Left lung (tissue), 4 donors: ENCODE measurements at regions not wholly inside any gene's neighbourhood (a gene's known extent, or its start where the extent isn't known, plus 50 kb on each side); places are given as distances from the start of the nearest gene placed in this dataset.

Experiments
- ATAC-seq: fragments of 200-7000 bp; cut with Tn5 transposase; one replicate; pipeline ENCODE4 v1.9.1; 2020; ENCODE audit warnings: moderate library complexity
- DNase-seq, 4 donors: peaks; one replicate each; pipeline ENCODE4 v3.0.0-alpha.2; 2013 to 2020
- H3K27ac ChIP-seq, 2 donors: fragments of 200-600 bp; sonication (generic) in 1 of 2; one replicate each; pipeline versions ENCODE4 v1.5.0 to v1.8.0; 2020 to 2021
- H3K27me3 ChIP-seq, 2 donors: fragments of 200-600 bp; sonication (generic) in 1 of 2; one replicate each; pipeline versions ENCODE4 v1.5.0 to v1.8.0; 2020 to 2021
- H3K36me3 ChIP-seq, 2 donors: fragments of 200-600 bp; sonication (generic) in 1 of 2; one replicate each; pipeline versions ENCODE4 v1.5.0 to v1.8.0; 2020 to 2021
- H3K4me1 ChIP-seq, 2 donors: fragments of 200-600 bp; one replicate each; pipeline ENCODE4 v1.8.0; 2021
- H3K4me3 ChIP-seq, 2 donors: fragments of 200-600 bp; sonication (generic) in 1 of 2; one replicate each; pipeline versions ENCODE4 v1.5.0 to v1.8.0; 2020 to 2021; ENCODE audit warnings: mild to moderate bottlenecking in 1 of 2
- H3K9me3 ChIP-seq, 2 donors: fragments of 200-600 bp; sonication (generic) in 1 of 2; one replicate each; pipeline versions ENCODE4 v1.5.0 to v1.8.0; 2020 to 2021
- intact Hi-C, 2 donors: fragments of 100-400 bp; cut with DNase I; formaldehyde crosslinking; loops; one replicate each; pipeline versions ENCODE4 v1.11.2 to v1.14.2; 2022
- TF ChIP-seq, protein P1 (sequence below), 2 donors: fragments of 200-600 bp; sonication (generic) in 1 of 2; IDR thresholded peaks; one replicate each; pipeline versions ENCODE4 v1.5.0 to v1.8.0; 2021; ENCODE audit warnings: antibody characterized with exemption in 2 of 2
- donor health status: DM: no; HTN: yes; CAD: no.
- donor health status: DM: no; HTN: no; CAD: no.

DNA sequence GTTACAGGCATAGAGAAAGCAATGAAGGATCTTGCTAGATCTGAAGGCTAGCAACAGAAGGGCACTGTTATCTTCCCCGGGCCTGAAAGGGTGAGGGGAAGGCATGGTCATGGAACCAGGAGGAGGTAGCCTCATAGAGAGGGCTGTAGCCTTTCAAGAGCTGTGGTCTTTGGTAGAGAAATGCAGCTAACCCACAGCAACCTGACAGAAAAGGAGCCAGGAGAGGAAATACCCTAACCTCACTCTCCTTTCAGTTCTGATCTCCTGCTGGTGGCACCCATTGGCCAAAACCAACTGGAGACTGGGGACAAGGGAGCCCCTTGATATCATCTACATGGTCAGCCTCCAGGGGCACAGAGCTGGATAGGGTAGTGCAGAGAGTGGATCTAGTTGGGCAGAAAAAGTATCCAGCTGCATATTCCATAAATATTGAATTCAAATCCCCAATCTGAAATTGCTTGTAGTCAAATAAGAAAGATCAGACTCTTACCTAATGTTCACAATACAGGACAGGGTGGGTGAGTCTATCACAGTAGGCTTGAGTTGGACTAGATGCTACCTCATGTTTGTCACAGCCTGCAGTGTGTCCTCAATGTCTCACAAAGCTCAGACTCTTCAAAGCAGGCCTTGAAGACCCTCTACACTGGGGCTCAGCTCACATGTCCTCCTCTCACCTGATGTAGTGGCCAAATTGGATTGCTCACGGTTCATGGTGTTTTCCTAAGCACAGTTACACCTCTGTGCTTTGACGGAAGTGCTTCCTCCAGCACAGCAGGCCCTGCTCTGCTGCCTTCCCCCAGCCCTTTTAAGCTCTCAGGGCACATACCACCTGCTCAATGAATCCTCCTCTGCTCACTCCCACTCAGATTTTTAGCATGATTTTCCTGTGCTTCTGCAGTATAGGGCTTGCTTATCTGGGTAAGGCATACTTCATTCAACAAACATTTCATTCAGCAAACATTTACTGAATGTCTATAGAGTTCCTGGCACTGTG is 74.1 kb upstream of the JUN start:
- Histone ChIP-seq H3K36me3 (no peaks in the 10 kb centered on the region), H3K27me3 (no peaks in the 10 kb centered on the region), H3K9me3 (no peaks in the 10 kb centered on the region), H3K4me1 (peaks cover 11 to 14% of the 10 kb centered on the region in 2 donors), H3K4me3 (no peak overlapping the region), H3K27ac (peak overlapping the region in 1 of 2 donors; percentile 6)
- ATAC-seq (peak; percentile 65), DNase-seq (no peak)
- TF ChIP-seq, protein P1, sequence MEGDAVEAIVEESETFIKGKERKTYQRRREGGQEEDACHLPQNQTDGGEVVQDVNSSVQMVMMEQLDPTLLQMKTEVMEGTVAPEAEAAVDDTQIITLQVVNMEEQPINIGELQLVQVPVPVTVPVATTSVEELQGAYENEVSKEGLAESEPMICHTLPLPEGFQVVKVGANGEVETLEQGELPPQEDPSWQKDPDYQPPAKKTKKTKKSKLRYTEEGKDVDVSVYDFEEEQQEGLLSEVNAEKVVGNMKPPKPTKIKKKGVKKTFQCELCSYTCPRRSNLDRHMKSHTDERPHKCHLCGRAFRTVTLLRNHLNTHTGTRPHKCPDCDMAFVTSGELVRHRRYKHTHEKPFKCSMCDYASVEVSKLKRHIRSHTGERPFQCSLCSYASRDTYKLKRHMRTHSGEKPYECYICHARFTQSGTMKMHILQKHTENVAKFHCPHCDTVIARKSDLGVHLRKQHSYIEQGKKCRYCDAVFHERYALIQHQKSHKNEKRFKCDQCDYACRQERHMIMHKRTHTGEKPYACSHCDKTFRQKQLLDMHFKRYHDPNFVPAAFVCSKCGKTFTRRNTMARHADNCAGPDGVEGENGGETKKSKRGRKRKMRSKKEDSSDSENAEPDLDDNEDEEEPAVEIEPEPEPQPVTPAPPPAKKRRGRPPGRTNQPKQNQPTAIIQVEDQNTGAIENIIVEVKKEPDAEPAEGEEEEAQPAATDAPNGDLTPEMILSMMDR (IDR thresholded peaks at IDR 0.05), result no peak
- intact Hi-C loops, result no loop called here

DNA sequence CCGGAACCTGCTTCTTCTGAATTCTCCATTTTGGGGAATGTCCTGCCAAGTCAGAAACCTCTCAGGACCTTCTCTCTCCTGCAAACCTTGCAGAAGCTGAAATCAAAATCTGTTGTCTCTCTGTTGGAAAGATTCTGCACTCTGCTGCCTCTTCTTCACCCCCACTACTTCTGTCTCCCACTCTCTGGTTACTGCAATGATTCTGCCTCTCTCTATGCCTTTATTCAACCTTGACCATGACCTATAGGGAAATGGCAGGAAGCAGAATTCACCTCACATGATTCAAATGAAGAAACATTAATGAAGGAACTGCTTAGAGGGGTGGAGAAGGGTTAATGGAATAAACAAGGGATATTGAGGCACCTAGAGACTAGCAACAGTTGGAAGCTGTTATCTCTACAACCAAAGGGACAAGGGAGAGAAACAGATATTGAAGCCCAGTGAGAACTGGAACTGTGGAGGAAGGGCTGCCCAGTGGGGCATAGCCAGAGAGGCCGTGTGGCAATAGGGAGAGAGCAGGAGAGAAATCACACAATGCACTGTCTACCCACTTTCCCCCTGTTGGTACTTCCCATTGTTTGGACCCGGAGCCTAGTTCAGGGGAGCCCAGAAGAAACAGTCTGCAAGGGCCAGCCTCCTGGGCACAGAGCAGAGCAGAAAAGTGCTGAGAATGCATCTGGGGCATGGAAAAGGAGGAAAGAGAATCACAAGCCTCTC is 76.1 kb upstream of the JUN start:
- no peak overlapping the region for H3K27ac ChIP-seq
- peaks cover 2 to 5% of the 10 kb centered on the region in 2 donors for H3K4me1 ChIP-seq
- no peak for DNase-seq
- ATAC-seq, result no peak
- no peak overlapping the region for H3K4me3 ChIP-seq
- no peaks in the 10 kb centered on the region for H3K36me3 ChIP-seq
- intact Hi-C loops, result no loop called here
- no peaks in the 10 kb centered on the region for H3K9me3 ChIP-seq
- H3K27me3 ChIP-seq, result no peaks in the 10 kb centered on the region
- TF ChIP-seq, protein P1 (IDR thresholded peaks at IDR 0.05), result no peak

DNA sequence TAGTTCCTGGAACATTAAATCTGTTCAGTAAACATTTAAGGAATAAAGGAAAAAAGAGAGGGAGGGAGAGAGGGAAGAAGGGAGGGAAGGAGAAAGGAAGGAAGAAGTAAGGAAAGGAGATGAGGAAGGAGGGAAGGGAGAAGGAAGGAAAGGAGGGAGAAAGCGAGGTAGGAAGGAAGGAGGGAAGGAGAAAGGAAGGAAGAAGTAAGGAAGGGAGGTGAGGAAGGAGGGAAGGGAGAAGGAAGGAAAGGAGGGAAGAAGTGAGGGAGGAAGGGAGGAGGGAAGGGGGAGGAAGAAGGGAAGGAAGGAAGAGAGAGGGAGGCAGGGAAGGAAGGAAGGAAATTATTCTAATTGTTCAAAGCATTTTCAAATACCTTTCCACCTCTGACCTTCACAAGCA is 77.2 kb upstream of the JUN start:
- H3K36me3 ChIP-seq, result no peaks in the 10 kb centered on the region
- H3K9me3 ChIP-seq, result no peaks in the 10 kb centered on the region
- ATAC-seq, result no peak
- no peaks in the 10 kb centered on the region for H3K27me3 ChIP-seq
- TF ChIP-seq, protein P1 (IDR thresholded peaks at IDR 0.05), result no peak
- H3K4me1 ChIP-seq, result no peaks in the 10 kb centered on the region
- H3K27ac ChIP-seq, result no peak overlapping the region
- H3K4me3 ChIP-seq, result no peak overlapping the region
- DNase-seq, result no peak
- intact Hi-C loops, result no loop called here

DNA sequence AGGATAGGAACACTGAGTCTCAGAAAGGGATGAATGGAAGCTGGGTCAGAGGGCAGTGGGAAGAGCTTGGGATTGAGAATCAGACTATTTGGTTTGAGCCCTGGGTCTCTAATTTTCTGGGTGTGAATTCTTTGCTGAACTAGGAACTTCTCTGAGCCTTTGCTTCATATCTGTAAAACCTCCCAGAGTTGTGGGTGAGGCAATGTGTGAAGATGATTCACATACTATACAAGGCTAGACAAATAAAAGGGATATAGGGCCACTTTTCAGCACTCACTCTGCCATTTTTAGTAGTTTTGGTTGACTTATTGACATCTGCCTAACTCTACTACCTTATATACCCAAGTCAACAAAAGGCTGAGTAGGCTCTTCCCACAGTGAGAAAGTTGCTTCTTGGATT is 77.7 kb upstream of the JUN start:
- Histone ChIP-seq H3K4me1 (no peaks in the 10 kb centered on the region), H3K4me3 (no peak overlapping the region), H3K9me3 (no peaks in the 10 kb centered on the region), H3K27me3 (no peaks in the 10 kb centered on the region), H3K36me3 (no peaks in the 10 kb centered on the region), H3K27ac (no peak overlapping the region)
- intact Hi-C loops, result no loop called here
- ATAC-seq (no peak), DNase-seq (no peak)
- TF ChIP-seq, protein P1 (IDR thresholded peaks at IDR 0.05), result no peak
